Bronchial epithelial cell (primary cell): ENCODE measurements at regions not wholly inside any gene's neighbourhood (a gene's known extent, or its start where the extent isn't known, plus 50 kb on each side); places are given as distances from the start of the nearest gene placed in this dataset.

Experiments used
- DNase-seq: peaks from one replicate; pipeline ENCODE4 v3.0.0-alpha.2; 2010; ENCODE audit warnings: low read depth
- FAIRE-seq: peaks from 2 replicates; lab custom pipeline; 2011; peaks lifted over from hg19 to GRCh38; lab: Jason Lieb, UNC
- H3K27me3 ChIP-seq: 2 replicates; pipeline ENCODE4 v1.5.1; 2011; ENCODE audit warnings: low read length; ENCODE audit not compliant: control insufficient read depth, insufficient read depth
- H3K36me3 ChIP-seq: 2 replicates; pipeline ENCODE4 v1.5.1; 2011; ENCODE audit warnings: low read length; ENCODE audit not compliant: control insufficient read depth, insufficient read depth
- H3K4me3 ChIP-seq: 2 replicates; pipeline ENCODE4 v1.5.1; 2011; ENCODE audit warnings: mild to moderate bottlenecking, low read depth, low read length, control low read depth
- CTCF ChIP-seq: IDR thresholded peaks from 2 replicates; pipeline ENCODE4 v1.5.1; 2011; ENCODE audit warnings: mild to moderate bottlenecking, moderate library complexity, low read length, control low read depth, inconsistent platforms; ENCODE audit not compliant: insufficient read depth, severe bottlenecking

GRCh38 chr4:33551244-33551643 is 2693.1 kb downstream of the ARAP2 start:
- DNase-seq (no peak), FAIRE-seq (no peak)
- H3K27me3 ChIP-seq, result no peaks in the 10 kb centered on the region
- TF ChIP-seq CTCF, result no peak
- H3K36me3 ChIP-seq, result no peaks in the 10 kb centered on the region
- no peak overlapping the region for H3K4me3 ChIP-seq

GRCh38 chr4:33561259-33561658 is 2683.1 kb downstream of the ARAP2 start:
- DNase-seq (no peak), FAIRE-seq (no peak)
- H3K36me3 ChIP-seq, result no peaks in the 10 kb centered on the region
- TF ChIP-seq CTCF, result no peak
- H3K27me3 ChIP-seq, result no peaks in the 10 kb centered on the region
- H3K4me3 ChIP-seq, result no peak overlapping the region

- no peak for FAIRE-seq
- no peaks in the 10 kb centered on the region for H3K36me3 ChIP-seq
- no peak for TF ChIP-seq CTCF
Measured at GRCh38 chr4:33566649-33567048, 2677.7 kb downstream of the ARAP2 start.

GRCh38 chr4:33577791-33578190 is 2666.5 kb downstream of the ARAP2 start:
- FAIRE-seq (no peak), DNase-seq (no peak)
- no peak overlapping the region for H3K4me3 ChIP-seq
- H3K36me3 ChIP-seq, result no peaks in the 10 kb centered on the region
- TF ChIP-seq CTCF, result no peak
- H3K27me3 ChIP-seq, result no peaks in the 10 kb centered on the region

More at GRCh38 chr4:33566649-33567048, 2677.7 kb downstream of the ARAP2 start:
- H3K27me3 ChIP-seq, result no peaks in the 10 kb centered on the region
- DNase-seq, result no peak
- no peak overlapping the region for H3K4me3 ChIP-seq

GRCh38 chr4:33579951-33580350 is 2664.4 kb downstream of the ARAP2 start:
- Histone ChIP-seq H3K27me3 (no peaks in the 10 kb centered on the region), H3K36me3 (no peaks in the 10 kb centered on the region), H3K4me3 (no peak overlapping the region)
- TF ChIP-seq CTCF, result no peak
- FAIRE-seq (no peak), DNase-seq (no peak)

- Histone ChIP-seq H3K36me3 (no peaks in the 10 kb centered on the region), H3K27me3 (no peaks in the 10 kb centered on the region), H3K4me3 (no peak overlapping the region)
- FAIRE-seq, result no peak
- no peak for TF ChIP-seq CTCF
- no peak for DNase-seq
Measured at GRCh38 chr4:33592701-33593100, 2651.6 kb downstream of the ARAP2 start.
